H1 (cell line): ENCODE measurements at regions not wholly inside any gene's neighbourhood (a gene's known extent, or its start where the extent isn't known, plus 50 kb on each side); places are given as distances from the start of the nearest gene placed in this dataset.

Experiments
- CTCF ChIA-PET: fragments of 300-600 bp; sonication (Branson Sonifier 250); formaldehyde crosslinking; loops from one replicate; lab custom pipeline; 2021; ENCODE audit not compliant: partially characterized antibody; lab: Charles Lee
- POLR2A ChIA-PET: fragments of 300-600 bp; sonication (Branson Sonifier 250); formaldehyde crosslinking; loops from one replicate; lab custom pipeline; 2021; ENCODE audit warnings: inconsistent platforms; ENCODE audit not compliant: partially characterized antibody; lab: Charles Lee
- DNase-seq, 2 experiments: peaks; one replicate each; pipeline versions ENCODE4 v3.0.0 to v3.0.0-alpha.2; 2010 to 2022; ENCODE audit warnings: low spot score in 2 of 2, low read depth in 1 of 2, mixed read lengths in 1 of 2
- FAIRE-seq: peaks from 2 replicates; lab custom pipeline; 2011; peaks lifted over from hg19 to GRCh38; lab: Jason Lieb, UNC
- H2AFZ ChIP-seq: 2 replicates; pipeline ENCODE4 v1.8.1; 2012; ENCODE audit warnings: low read length, inconsistent platforms
- H2AK5ac ChIP-seq: 2 replicates; pipeline ENCODE4 v1.6.1; 2013; ENCODE audit warnings: low read depth, low read length
- H2BK120ac ChIP-seq: replicated peaks from 2 replicates; pipeline ENCODE3; 2013; ENCODE audit warnings: low read depth, low read length, inconsistent platforms
- H2BK12ac ChIP-seq: 2 replicates; pipeline ENCODE4 v1.6.1; 2013; ENCODE audit warnings: low read depth, low read length
- H2BK15ac ChIP-seq: 2 replicates; pipeline ENCODE4 v1.6.1; 2013; ENCODE audit warnings: low read length
- H2BK20ac ChIP-seq: 2 replicates; pipeline ENCODE4 v1.6.1; 2013; ENCODE audit warnings: low read length
- H2BK5ac ChIP-seq: 2 replicates; pipeline ENCODE4 v1.6.1; 2013; ENCODE audit warnings: low read depth, low read length
- H3K14ac ChIP-seq: 2 replicates; pipeline ENCODE4 v1.6.1; 2013; ENCODE audit warnings: inconsistent platforms; ENCODE audit not compliant: insufficient read length
- H3K18ac ChIP-seq: 2 replicates; pipeline ENCODE4 v1.6.1; 2013; ENCODE audit warnings: low read length; ENCODE audit errors: extremely low read depth
- H3K23ac ChIP-seq: 2 replicates; pipeline ENCODE4 v1.6.1; 2013; ENCODE audit warnings: inconsistent platforms; ENCODE audit not compliant: insufficient read length
- H3K23me2 ChIP-seq: 2 replicates; pipeline ENCODE4 v1.6.1; 2013; ENCODE audit warnings: low read depth, low read length
- H3K27ac ChIP-seq: 2 replicates; pipeline ENCODE4 v1.6.1; 2011; ENCODE audit warnings: low read depth, low read length, inconsistent platforms
- H3K27me3 ChIP-seq, 4 experiments: replicated peaks in 1 of 4; 1 replicate in 1 of 4; 2 replicates in 3 of 4; pipeline versions ENCODE4 v1.6.1 to v1.8.1; 2011 to 2013; ENCODE audit warnings: low read length in 3 of 4, mild to moderate bottlenecking in 3 of 4, inconsistent platforms in 2 of 4, mixed read lengths in 2 of 4, moderate library complexity in 1 of 4; ENCODE audit not compliant: control insufficient read depth in 3 of 4, insufficient read depth in 3 of 4; ENCODE audit errors: extremely low read depth in 1 of 4
- H3K36me3 ChIP-seq, 4 experiments: 2 replicates each; pipeline versions ENCODE4 v1.6.1 to v1.8.1; 2011 to 2013; ENCODE audit warnings: mild to moderate bottlenecking in 4 of 4, low read length in 3 of 4, moderate library complexity in 2 of 4, control low read depth in 1 of 4, inconsistent platforms in 1 of 4; ENCODE audit not compliant: insufficient read depth in 4 of 4, control insufficient read depth in 2 of 4
- H3K4ac ChIP-seq: replicated peaks from 2 replicates; pipeline ENCODE3; 2013; ENCODE audit warnings: low read length, low read depth, mixed read lengths, inconsistent platforms; ENCODE audit not compliant: insufficient read length
- H3K4me1 ChIP-seq, 4 experiments: replicated peaks in 1 of 4; 1 replicate in 1 of 4; 2 replicates in 3 of 4; pipeline versions ENCODE4 v1.6.1 to v1.8.1; 2011 to 2013; ENCODE audit warnings: low read length in 3 of 4, inconsistent platforms in 2 of 4, mixed read lengths in 1 of 4; ENCODE audit not compliant: insufficient read depth in 4 of 4, control insufficient read depth in 3 of 4
- H3K4me2 ChIP-seq, 2 experiments: 2 replicates each; pipeline versions ENCODE4 v1.6.1 to v1.8.1; 2011 to 2013; ENCODE audit warnings: low read depth in 2 of 2, low read length in 2 of 2, control low read depth in 1 of 2, inconsistent platforms in 1 of 2, mild to moderate bottlenecking in 1 of 2; ENCODE audit not compliant: insufficient read depth in 1 of 2
- H3K4me3 ChIP-seq, 4 experiments: fragments of 200-600, 300-600 bp in 1 of 4; sonication (generic), shearing (Covaris generic), sonication (Bioruptor Twin) in 1 of 4; 2 replicates each; pipeline versions ENCODE4 v1.5.1 to v1.8.1; 2011 to 2016; ENCODE audit warnings: low read length in 4 of 4, low read depth in 3 of 4, control low read depth in 2 of 4, inconsistent platforms in 2 of 4, mild to moderate bottlenecking in 2 of 4, mixed read lengths in 1 of 4, moderate library complexity in 1 of 4; ENCODE audit not compliant: insufficient read depth in 2 of 4; ENCODE audit errors: extremely low read depth in 1 of 4
- H3K56ac ChIP-seq: replicated peaks from 2 replicates; pipeline ENCODE3; 2013; ENCODE audit warnings: low read depth, mild to moderate bottlenecking, mixed read lengths, low read length, inconsistent platforms; ENCODE audit not compliant: insufficient read length
- H3K79me1 ChIP-seq: 2 replicates; pipeline ENCODE4 v1.6.1; 2013; ENCODE audit warnings: low read depth, low read length, control low read depth
- H3K79me2 ChIP-seq, 2 experiments: 2 replicates each; pipeline versions ENCODE4 v1.6.1 to v1.8.1; 2012 to 2013; ENCODE audit warnings: low read length in 2 of 2, mild to moderate bottlenecking in 2 of 2, inconsistent platforms in 1 of 2; ENCODE audit not compliant: insufficient read depth in 2 of 2, control insufficient read depth in 1 of 2
- H3K9ac ChIP-seq, 4 experiments: replicated peaks in 1 of 4; 1 replicate in 1 of 4; 2 replicates in 3 of 4; pipeline versions ENCODE4 v1.6.1 to v1.8.1; 2011 to 2013; ENCODE audit warnings: low read depth in 3 of 4, low read length in 3 of 4, control low read depth in 2 of 4, mild to moderate bottlenecking in 2 of 4, moderate library complexity in 2 of 4, inconsistent platforms in 1 of 4; ENCODE audit errors: extremely low read depth in 1 of 4
- H3K9me3 ChIP-seq, 2 experiments: 2 replicates each; pipeline versions ENCODE4 v1.6.1 to v1.8.1; 2012 to 2013; ENCODE audit warnings: mild to moderate bottlenecking in 2 of 2, moderate library complexity in 2 of 2, control low read depth in 1 of 2, inconsistent platforms in 1 of 2, low read depth in 1 of 2, low read length in 1 of 2, mixed read lengths in 1 of 2; ENCODE audit not compliant: insufficient read depth in 2 of 2
- H4K20me1 ChIP-seq, 2 experiments: replicated peaks in 1 of 2; 2 replicates each; pipeline versions ENCODE3 to v1.8.1; 2011 to 2013; ENCODE audit warnings: inconsistent platforms in 2 of 2, low read length in 2 of 2, mild to moderate bottlenecking in 1 of 2; ENCODE audit not compliant: insufficient read depth in 2 of 2, control insufficient read depth in 1 of 2
- H4K5ac ChIP-seq: 2 replicates; pipeline ENCODE4 v1.6.1; 2013; ENCODE audit warnings: low read length, low read depth, mixed read lengths, inconsistent platforms; ENCODE audit not compliant: insufficient read length
- H4K8ac ChIP-seq: 2 replicates; pipeline ENCODE4 v1.8.0; 2013; ENCODE audit warnings: mild to moderate bottlenecking, moderate library complexity, low read length, inconsistent platforms; ENCODE audit not compliant: insufficient read depth; ENCODE audit errors: extremely low read depth
- H4K91ac ChIP-seq: replicated peaks from 2 replicates; pipeline ENCODE3; 2013; ENCODE audit warnings: low read length, mixed read lengths, inconsistent platforms; ENCODE audit not compliant: insufficient read length
- KDM4A ChIP-seq: IDR thresholded peaks from one replicate; pipeline ENCODE4 v1.7.1; 2012; ENCODE audit warnings: low read depth, mild to moderate bottlenecking, moderate library complexity, low read length, inconsistent platforms; ENCODE audit not compliant: severe bottlenecking
- WGBS, 2 experiments: shearing (Covaris generic) in 1 of 2; methylation state at CpG; one replicate each; pipeline versions ENCODE4 v1.1.6 to v1.1.7; 2013 to 2015; ENCODE audit warnings: low lambda C conversion rate in 2 of 2, mixed read lengths in 2 of 2, inconsistent platforms in 1 of 2, low coverage in 1 of 2, missing lambda C conversion rate in 1 of 2; ENCODE audit not compliant: insufficient replicate concordance in 2 of 2, insufficient coverage in 1 of 2, insufficient read length in 1 of 2; ENCODE audit errors: extremely low coverage in 1 of 2, missing lambda C conversion rate in 1 of 2; 5-methylcytosine and 5-hydroxymethylcytosine counted together

GRCh38 chr7:120077777-120078176 lies 195.2 kb upstream of the KCND2 start:
- Histone ChIP-seq H2AK5ac (no peak overlapping the region), H3K79me1 (no peaks in the 10 kb centered on the region), H3K4ac (no peak overlapping the region), H3K4me2 (no peak overlapping the region), H3K18ac (no peak overlapping the region), H3K4me1 (no peaks in the 10 kb centered on the region), H3K23ac (no peak overlapping the region), H4K91ac (no peak overlapping the region), H2BK120ac (no peak overlapping the region), H4K8ac (no peak overlapping the region), H3K36me3 (no peaks in the 10 kb centered on the region), H3K9ac (no peak overlapping the region), H3K27me3 (no peaks in the 10 kb centered on the region), H2AFZ (no peak overlapping the region), H2BK20ac (no peak overlapping the region), H3K4me3 (no peak overlapping the region), H2BK5ac (no peak overlapping the region), H3K9me3 (no peaks in the 10 kb centered on the region; a peak in 1 of 4 replicates), H3K23me2 (no peaks in the 10 kb centered on the region), H2BK15ac (no peak overlapping the region), H3K79me2 (no peaks in the 10 kb centered on the region), H4K5ac (no peak overlapping the region), H2BK12ac (no peak overlapping the region), H3K56ac (no peak overlapping the region), H4K20me1 (no peaks in the 10 kb centered on the region), H3K14ac (no peak overlapping the region), H3K27ac (no peak overlapping the region)
- 81% methylated on average over 3 of the region's 3 CpGs; no CpG with 5 or more reads in 1 of the 2 experiments for WGBS, 2 experiments
- no peak for TF ChIP-seq KDM4A
- DNase-seq (no peak), FAIRE-seq (no peak)
- POLR2A ChIA-PET = no interaction called here
- CTCF ChIA-PET = no interaction called here
